ENCODE measurements at regions not wholly inside any gene's neighbourhood (a gene's known extent, or its start where the extent isn't known, plus 50 kb on each side); places are given as distances from the start of the nearest gene placed in this dataset.

GRCh38 chr1:235012436-235013210 is 116.0 kb downstream of the TOMM20 start:
- no peak overlapping the region for H3K4me3 ChIP-seq (ENCODE audit: control insufficient read depth, low read depth, low read length)
- TF ChIP-seq CTCF (conservative IDR thresholded peaks at IDR 0.05; ENCODE audit: control insufficient read depth, insufficient read depth, low read depth, low read length) = no peak
- no peak for DNase-seq (ENCODE audit: low read depth)

GRCh38 chr1:235011599-235012435 is 116.8 kb downstream of the TOMM20 start:
- TF ChIP-seq CTCF (conservative IDR thresholded peaks at IDR 0.05; ENCODE audit: control insufficient read depth, insufficient read depth, low read depth, low read length) = no peak
- DNase-seq (ENCODE audit: low read depth) = peak; percentile 100
- no peak overlapping the region for H3K4me3 ChIP-seq (ENCODE audit: control insufficient read depth, low read depth, low read length)

- TF ChIP-seq CTCF (conservative IDR thresholded peaks at IDR 0.05; ENCODE audit: control insufficient read depth, insufficient read depth, low read depth, low read length) = no peak
- no peak for DNase-seq (ENCODE audit: low read depth)
- no peak overlapping the region for H3K4me3 ChIP-seq (ENCODE audit: control insufficient read depth, low read depth, low read length)
Observed at GRCh38 chr1:235011064-235011598, 117.5 kb downstream of the TOMM20 start.

- no peak for TF ChIP-seq CTCF (conservative IDR thresholded peaks at IDR 0.05; ENCODE audit: control insufficient read depth, insufficient read depth, low read depth, low read length)
- no peak overlapping the region for H3K4me3 ChIP-seq (ENCODE audit: control insufficient read depth, low read depth, low read length)
- no peak for DNase-seq (ENCODE audit: low read depth)
Observed at GRCh38 chr1:235009561-235010306, 118.9 kb downstream of the TOMM20 start.

GRCh38 chr1:235009074-235009473 is 119.6 kb downstream of the TOMM20 start:
- no peak for TF ChIP-seq CTCF (conservative IDR thresholded peaks at IDR 0.05; ENCODE audit: control insufficient read depth, insufficient read depth, low read depth, low read length)

GRCh38 chr1:235008239-235008638 is 120.4 kb downstream of the TOMM20 start:
- DNase-seq (ENCODE audit: low read depth) = peak; percentile 31
- no peak for TF ChIP-seq CTCF (conservative IDR thresholded peaks at IDR 0.05; ENCODE audit: control insufficient read depth, insufficient read depth, low read depth, low read length)

More at GRCh38 chr1:235009074-235009473, 119.6 kb downstream of the TOMM20 start:
- DNase-seq (ENCODE audit: low read depth) = no peak
- H3K4me3 ChIP-seq (ENCODE audit: control insufficient read depth, low read depth, low read length) = no peak overlapping the region

More at GRCh38 chr1:235008239-235008638, 120.4 kb downstream of the TOMM20 start:
- H3K4me3 ChIP-seq (ENCODE audit: control insufficient read depth, low read depth, low read length) = no peak overlapping the region

All from fibroblast of mammary gland (primary cell).